ENCODE measurements at regions not wholly inside any gene's neighbourhood (a gene's known extent, or its start where the extent isn't known, plus 50 kb on each side); places are given as distances from the start of the nearest gene placed in this dataset.

GRCh38 chr13:26962671-26963070 lies 202.1 kb upstream of the GPR12 start:
- CTCF ChIA-PET, result interaction anchor here (0.6 kb wide), 1 partner anchor 1258 kb away, joined by 3 read pairs; no protein-coding TSS in a partner anchor
- no peak for TF ChIP-seq FOXM1 (IDR thresholded peaks at IDR 0.05; ENCODE audit: borderline replicate concordance)
- TF ChIP-seq CTBP1 (IDR thresholded peaks at IDR 0.05; ENCODE audit: borderline replicate concordance), result no peak
- no peak for TF ChIP-seq FOXK2 (IDR thresholded peaks at IDR 0.05)
- no peak for TF ChIP-seq ARNT (IDR thresholded peaks at IDR 0.05)
- no peak for TF ChIP-seq TARDBP (IDR thresholded peaks at IDR 0.05)
- no peak for TF ChIP-seq HDGF (IDR thresholded peaks at IDR 0.05; ENCODE audit: borderline replicate concordance)
- no peak for TF ChIP-seq PKNOX1 (IDR thresholded peaks at IDR 0.05)
- no peak for TF ChIP-seq ZNF384 (IDR thresholded peaks at IDR 0.05)
- TF ChIP-seq SUZ12 (IDR thresholded peaks at IDR 0.05), result no peak
- TF ChIP-seq SP1 (IDR thresholded peaks at IDR 0.05), result no peak
- TF ChIP-seq LEF1 (IDR thresholded peaks at IDR 0.05; ENCODE audit: borderline replicate concordance), result no peak
- TF ChIP-seq L3MBTL2 (conservative IDR thresholded peaks at IDR 0.05), result no peak
- TF ChIP-seq BHLHE40 (IDR thresholded peaks at IDR 0.05; ENCODE audit: borderline replicate concordance), result no peak
- no peak for TF ChIP-seq FOXA1 (IDR thresholded peaks at IDR 0.05)
- no peak for TF ChIP-seq NFRKB (IDR thresholded peaks at IDR 0.05)
- TF ChIP-seq ELF4 (IDR thresholded peaks at IDR 0.05), result no peak
- no peak for DNase-seq (ENCODE audit: extremely low spot score)
- POLR2A ChIA-PET, result no interaction called here

- CTCF ChIA-PET, result no interaction called here
- no peak for TF ChIP-seq CTBP1 (IDR thresholded peaks at IDR 0.05; ENCODE audit: borderline replicate concordance)
- TF ChIP-seq SUZ12 (IDR thresholded peaks at IDR 0.05), result no peak
- no peak for TF ChIP-seq FOXM1 (IDR thresholded peaks at IDR 0.05; ENCODE audit: borderline replicate concordance)
- TF ChIP-seq NFRKB (IDR thresholded peaks at IDR 0.05), result no peak
- no peak for TF ChIP-seq LEF1 (IDR thresholded peaks at IDR 0.05; ENCODE audit: borderline replicate concordance)
- no peak for TF ChIP-seq L3MBTL2 (conservative IDR thresholded peaks at IDR 0.05)
- TF ChIP-seq PKNOX1 (IDR thresholded peaks at IDR 0.05), result no peak
- TF ChIP-seq ELF4 (IDR thresholded peaks at IDR 0.05), result no peak
- no peak for TF ChIP-seq BHLHE40 (IDR thresholded peaks at IDR 0.05; ENCODE audit: borderline replicate concordance)
- TF ChIP-seq FOXK2 (IDR thresholded peaks at IDR 0.05), result no peak
- TF ChIP-seq HDGF (IDR thresholded peaks at IDR 0.05; ENCODE audit: borderline replicate concordance), result no peak
- TF ChIP-seq TARDBP (IDR thresholded peaks at IDR 0.05), result no peak
- TF ChIP-seq ZNF384 (IDR thresholded peaks at IDR 0.05), result no peak
- TF ChIP-seq SP1 (IDR thresholded peaks at IDR 0.05), result no peak
- TF ChIP-seq ARNT (IDR thresholded peaks at IDR 0.05), result no peak
- no peak for TF ChIP-seq FOXA1 (IDR thresholded peaks at IDR 0.05)
- POLR2A ChIA-PET, result no interaction called here
- no peak for DNase-seq (ENCODE audit: extremely low spot score)
These were observed 201.5 kb upstream of the GPR12 start for GRCh38 chr13:26961890-26962615.

- TF ChIP-seq L3MBTL2 (conservative IDR thresholded peaks at IDR 0.05) (no peak), FOXK2 (IDR thresholded peaks at IDR 0.05) (no peak), LEF1 (IDR thresholded peaks at IDR 0.05; ENCODE audit: borderline replicate concordance) (no peak), HDGF (IDR thresholded peaks at IDR 0.05; ENCODE audit: borderline replicate concordance) (no peak), SUZ12 (IDR thresholded peaks at IDR 0.05) (no peak), TARDBP (IDR thresholded peaks at IDR 0.05) (no peak), ARNT (IDR thresholded peaks at IDR 0.05) (no peak), FOXA1 (IDR thresholded peaks at IDR 0.05) (no peak), ZNF384 (IDR thresholded peaks at IDR 0.05) (no peak), CTBP1 (IDR thresholded peaks at IDR 0.05; ENCODE audit: borderline replicate concordance) (no peak), ELF4 (IDR thresholded peaks at IDR 0.05) (no peak), BHLHE40 (IDR thresholded peaks at IDR 0.05; ENCODE audit: borderline replicate concordance) (no peak), PKNOX1 (IDR thresholded peaks at IDR 0.05) (no peak), NFRKB (IDR thresholded peaks at IDR 0.05) (no peak), SP1 (IDR thresholded peaks at IDR 0.05) (no peak), FOXM1 (IDR thresholded peaks at IDR 0.05; ENCODE audit: borderline replicate concordance) (no peak)
- ChIA-PET CTCF (interaction anchor here (1.1 to 1.7 kb wide), 4 partner anchors 10 to 23 kb away, joined by 3 to 5 read pairs (median 4); no protein-coding TSS in a partner anchor), POLR2A (interaction anchor here (1.1 kb wide), 1 partner anchor 23 kb away, joined by 3 read pairs; no protein-coding TSS in a partner anchor)
- DNase-seq (ENCODE audit: extremely low spot score), result no peak
These were observed 196.6 kb upstream of the GPR12 start for GRCh38 chr13:26957182-26957581.

GRCh38 chr13:26956522-26957142 lies 196.0 kb upstream of the GPR12 start:
- DNase-seq (ENCODE audit: extremely low spot score), result no peak
- ChIA-PET POLR2A (interaction anchor here (0.7 to 1.1 kb wide), 2 partner anchors 8 to 24 kb away, joined by 3 to 4 read pairs; no protein-coding TSS in a partner anchor), CTCF (interaction anchor here (1.1 to 1.7 kb wide), 3 partner anchors 10 to 20 kb away, joined by 3 to 5 read pairs (median 4); no protein-coding TSS in a partner anchor)
- TF ChIP-seq LEF1 (IDR thresholded peaks at IDR 0.05; ENCODE audit: borderline replicate concordance) (peak; percentile 81; the same call in 1 of the 2 replicates), FOXM1 (IDR thresholded peaks at IDR 0.05; ENCODE audit: borderline replicate concordance) (no peak), ARNT (IDR thresholded peaks at IDR 0.05) (no peak), FOXK2 (IDR thresholded peaks at IDR 0.05) (no peak), HDGF (IDR thresholded peaks at IDR 0.05; ENCODE audit: borderline replicate concordance) (no peak), CTBP1 (IDR thresholded peaks at IDR 0.05; ENCODE audit: borderline replicate concordance) (0 out of 2 replicates have a peak, but pooled peaks have one; percentile 59), ZNF384 (IDR thresholded peaks at IDR 0.05) (no peak), FOXA1 (IDR thresholded peaks at IDR 0.05) (no peak), SUZ12 (IDR thresholded peaks at IDR 0.05) (no peak), ELF4 (IDR thresholded peaks at IDR 0.05) (no peak), BHLHE40 (IDR thresholded peaks at IDR 0.05; ENCODE audit: borderline replicate concordance) (no peak), PKNOX1 (IDR thresholded peaks at IDR 0.05) (peak; percentile 55; the same call in 1 of the 2 replicates), TARDBP (IDR thresholded peaks at IDR 0.05) (no peak), NFRKB (IDR thresholded peaks at IDR 0.05) (no peak), SP1 (IDR thresholded peaks at IDR 0.05) (no peak), L3MBTL2 (conservative IDR thresholded peaks at IDR 0.05) (peak; percentile 39; the same call in 1 of the 2 replicates)
